Activated CD4-positive, alpha-beta T cell treated with anti-CD3 and anti-CD28 coated beads, Interleukin-2, amount 10 ng/mL, durations not matched to agents 7 days and 5 days (primary cell): ENCODE measurements at regions not wholly inside any gene's neighbourhood (a gene's known extent, or its start where the extent isn't known, plus 50 kb on each side); places are given as distances from the start of the nearest gene placed in this dataset.

Experiments
- CTCF ChIA-PET: fragments of 350-600 bp; sonication (Branson Sonifier 250); formaldehyde crosslinking; loops from one replicate; lab custom pipeline; 2021; ENCODE audit warnings: antibody characterized with exemption; lab: Charles Lee
- POLR2A ChIA-PET: fragments of 350-600 bp; sonication (Branson Sonifier 250); formaldehyde crosslinking; loops from one replicate; lab custom pipeline; 2021; ENCODE audit warnings: antibody characterized with exemption; lab: Charles Lee
- DNase-seq: peaks from one replicate; pipeline ENCODE4 v3.0.0-alpha.2; 2020
- H3K27ac Mint-ChIP-seq: one replicate; pipeline ENCODE4 v1.8.0; 2021; ENCODE audit warnings: mild to moderate bottlenecking, moderate library complexity, mixed read lengths
- H3K27me3 Mint-ChIP-seq: one replicate; pipeline ENCODE4 v1.8.0; 2021; ENCODE audit warnings: mixed read lengths
- H3K36me3 Mint-ChIP-seq: one replicate; pipeline ENCODE4 v1.8.0; 2021; ENCODE audit warnings: low read depth, mixed read lengths
- H3K4me1 Mint-ChIP-seq: one replicate; pipeline ENCODE4 v1.8.0; 2021; ENCODE audit warnings: mixed read lengths
- H3K4me3 Mint-ChIP-seq: one replicate; pipeline ENCODE4 v1.8.0; 2021; ENCODE audit warnings: mild to moderate bottlenecking, moderate library complexity, mixed read lengths
- H3K9me3 Mint-ChIP-seq: one replicate; pipeline ENCODE4 v1.8.0; 2021; ENCODE audit warnings: mixed read lengths

DNA sequence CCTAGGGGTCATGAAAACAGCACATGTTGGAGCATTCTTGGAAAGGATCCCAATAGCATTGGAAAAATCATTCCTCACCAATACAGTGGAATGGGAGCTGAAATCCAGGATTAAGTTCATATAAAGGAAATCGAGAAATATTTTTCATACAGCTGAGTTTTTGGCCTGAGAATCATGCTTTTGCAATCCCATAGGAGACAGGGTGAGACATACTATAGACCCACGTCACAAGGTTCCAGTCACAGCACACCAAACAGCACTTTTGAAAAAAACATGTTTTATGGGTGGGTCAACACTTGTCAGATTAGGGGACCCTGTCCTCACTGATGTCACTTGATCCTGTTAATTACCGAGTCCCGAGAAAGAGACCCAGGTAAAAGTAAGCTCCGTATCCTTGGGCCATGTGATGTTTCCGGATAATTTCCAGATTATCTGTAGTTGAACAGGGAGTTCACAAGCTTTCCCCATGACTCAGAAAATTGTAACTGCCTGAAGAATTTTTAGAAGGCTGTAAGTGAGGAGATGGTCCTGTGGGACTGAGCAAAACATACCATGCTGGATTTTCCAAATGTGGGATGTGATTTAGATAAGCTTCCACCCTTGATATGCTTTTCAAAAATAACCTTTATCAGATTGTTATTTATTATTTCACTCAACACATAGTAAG, 80.9 kb upstream of the TLR3 start:
- no peak overlapping the region for H3K4me3 Mint-ChIP-seq
- H3K27me3 Mint-ChIP-seq, result peaks cover 4% of the 10 kb centered on the region
- H3K9me3 Mint-ChIP-seq, result peaks cover 2% of the 10 kb centered on the region
- CTCF ChIA-PET, result no interaction called here
- no peaks in the 10 kb centered on the region for H3K36me3 Mint-ChIP-seq
- POLR2A ChIA-PET, result no interaction called here
- DNase-seq, result no peak
- H3K4me1 Mint-ChIP-seq, result no peaks in the 10 kb centered on the region
- no peak overlapping the region for H3K27ac Mint-ChIP-seq

- ChIA-PET CTCF (no interaction called here), POLR2A (no interaction called here)
- Mint-ChIP-seq H3K9me3 (peaks cover 2% of the 10 kb centered on the region), H3K27me3 (no peaks in the 10 kb centered on the region), H3K4me3 (no peak overlapping the region), H3K4me1 (no peaks in the 10 kb centered on the region), H3K27ac (no peak overlapping the region), H3K36me3 (no peaks in the 10 kb centered on the region)
- DNase-seq, result no peak
Measured at GRCh38 chr4:185991770-185992169, 77.2 kb upstream of the TLR3 start.

DNA sequence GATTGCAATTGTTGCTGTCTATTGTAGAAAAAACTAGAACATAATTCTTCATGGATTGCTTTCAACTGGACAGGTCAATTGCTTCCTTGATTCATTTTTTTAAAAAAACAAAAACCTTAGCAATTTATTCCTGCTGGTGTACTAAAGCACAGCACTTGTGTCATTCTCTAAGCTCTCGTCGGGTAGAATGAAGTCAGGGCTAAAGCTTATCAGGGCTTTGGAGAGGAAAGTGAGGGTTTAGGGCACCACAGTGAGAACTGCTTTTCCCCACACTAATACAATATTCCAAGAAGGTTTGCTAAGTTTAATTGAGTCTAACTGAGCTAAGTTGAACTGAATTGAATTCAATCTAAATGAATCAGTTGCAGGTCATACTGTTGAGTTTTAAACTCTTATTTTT, 76.4 kb upstream of the TLR3 start:
- no peak for DNase-seq
- H3K4me1 Mint-ChIP-seq, result no peaks in the 10 kb centered on the region
- POLR2A ChIA-PET, result no interaction called here
- H3K36me3 Mint-ChIP-seq, result no peaks in the 10 kb centered on the region
- H3K9me3 Mint-ChIP-seq, result peaks cover 2% of the 10 kb centered on the region
- H3K27me3 Mint-ChIP-seq, result no peaks in the 10 kb centered on the region
- H3K4me3 Mint-ChIP-seq, result no peak overlapping the region
- CTCF ChIA-PET, result no interaction called here
- no peak overlapping the region for H3K27ac Mint-ChIP-seq

GRCh38 chr4:185993328-185993973, 75.5 kb upstream of the TLR3 start:
- Mint-ChIP-seq H3K36me3 (no peaks in the 10 kb centered on the region), H3K27ac (no peak overlapping the region), H3K4me1 (no peaks in the 10 kb centered on the region), H3K27me3 (no peaks in the 10 kb centered on the region), H3K4me3 (no peak overlapping the region), H3K9me3 (peaks cover 2% of the 10 kb centered on the region)
- POLR2A ChIA-PET, result no interaction called here
- CTCF ChIA-PET, result no interaction called here
- no peak for DNase-seq

GRCh38 chr4:185994750-185995149, 74.2 kb upstream of the TLR3 start:
- H3K36me3 Mint-ChIP-seq, result no peaks in the 10 kb centered on the region
- CTCF ChIA-PET, result no interaction called here
- peaks cover 2% of the 10 kb centered on the region for H3K9me3 Mint-ChIP-seq
- POLR2A ChIA-PET, result no interaction called here
- no peak overlapping the region for H3K27ac Mint-ChIP-seq
- no peak overlapping the region for H3K4me3 Mint-ChIP-seq
- DNase-seq, result no peak
- H3K27me3 Mint-ChIP-seq, result no peaks in the 10 kb centered on the region
- H3K4me1 Mint-ChIP-seq, result no peaks in the 10 kb centered on the region

DNA sequence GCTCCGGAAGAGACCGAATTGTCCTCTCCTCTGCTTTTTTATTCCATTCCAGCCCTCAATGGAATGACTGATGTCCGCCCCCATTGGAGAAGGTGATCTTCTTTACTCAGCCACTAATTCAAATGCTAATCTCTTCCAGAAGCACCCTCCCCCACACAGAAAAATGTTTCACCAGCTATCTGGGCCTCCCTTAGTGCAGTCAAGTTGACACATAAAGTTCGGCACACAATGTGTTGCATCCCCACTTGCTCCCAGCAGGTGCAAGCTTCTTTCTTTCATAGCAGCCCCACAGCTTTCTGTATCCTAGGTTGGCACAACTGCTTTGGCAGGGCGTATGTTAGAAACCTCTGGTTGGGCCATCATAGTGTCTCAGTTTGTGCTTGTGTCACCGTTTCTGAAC, 73.3 kb upstream of the TLR3 start:
- ChIA-PET CTCF (no interaction called here), POLR2A (no interaction called here)
- no peak overlapping the region for H3K4me3 Mint-ChIP-seq
- H3K36me3 Mint-ChIP-seq, result no peaks in the 10 kb centered on the region
- no peak overlapping the region for H3K27ac Mint-ChIP-seq
- DNase-seq, result no peak
- no peaks in the 10 kb centered on the region for H3K4me1 Mint-ChIP-seq
- H3K9me3 Mint-ChIP-seq, result peaks cover 2% of the 10 kb centered on the region
- H3K27me3 Mint-ChIP-seq, result no peaks in the 10 kb centered on the region

DNA sequence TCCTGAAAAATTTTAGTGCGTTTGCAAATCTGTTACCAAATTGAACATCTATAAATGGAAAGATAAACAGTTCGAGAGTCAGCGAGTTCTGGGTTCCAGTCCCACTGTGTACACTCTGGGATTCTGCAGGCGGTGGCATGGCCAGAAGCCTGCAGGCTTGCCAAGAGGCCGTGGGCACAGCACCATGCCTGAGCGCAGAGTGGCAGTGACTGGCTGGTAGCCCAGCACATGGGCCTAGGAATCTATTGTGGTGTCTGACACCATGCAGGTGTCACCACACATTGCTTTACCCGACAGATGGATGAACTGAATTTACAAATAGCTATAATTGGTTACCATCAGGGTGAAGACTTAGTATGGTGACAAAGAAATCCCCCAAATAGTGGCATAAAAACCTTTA, 71.7 kb upstream of the TLR3 start:
- CTCF ChIA-PET, result no interaction called here
- Mint-ChIP-seq H3K27me3 (no peaks in the 10 kb centered on the region), H3K9me3 (peaks cover 2% of the 10 kb centered on the region), H3K36me3 (no peaks in the 10 kb centered on the region), H3K4me3 (no peak overlapping the region), H3K27ac (no peak overlapping the region), H3K4me1 (no peaks in the 10 kb centered on the region)
- POLR2A ChIA-PET, result no interaction called here
- no peak for DNase-seq

GRCh38 chr4:185998791-185999190, 70.2 kb upstream of the TLR3 start:
- Mint-ChIP-seq H3K36me3 (no peaks in the 10 kb centered on the region), H3K27ac (no peak overlapping the region), H3K4me1 (no peaks in the 10 kb centered on the region), H3K27me3 (no peaks in the 10 kb centered on the region), H3K9me3 (peaks cover 2% of the 10 kb centered on the region), H3K4me3 (no peak overlapping the region)
- DNase-seq, result no peak
- POLR2A ChIA-PET, result no interaction called here
- CTCF ChIA-PET, result no interaction called here

DNA sequence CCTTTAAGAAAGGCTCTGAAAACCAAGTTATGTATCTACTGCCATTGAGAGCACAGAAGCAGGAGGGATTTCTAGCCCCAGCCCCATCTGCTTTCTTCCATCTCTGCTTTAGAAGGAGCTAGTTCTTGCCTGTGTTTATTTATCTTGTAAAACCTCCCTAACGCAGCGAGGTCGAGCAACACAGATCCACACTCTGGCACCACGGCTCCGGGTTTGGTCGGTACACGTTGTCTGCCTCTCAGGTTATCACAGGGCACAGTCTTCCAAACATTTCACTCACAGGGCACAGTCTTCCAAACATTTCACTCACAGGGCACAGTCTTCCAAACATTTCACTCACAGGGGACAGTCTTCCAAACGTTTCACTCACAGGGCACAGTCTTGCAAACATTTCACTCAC, 69.7 kb upstream of the TLR3 start:
- H3K27me3 Mint-ChIP-seq, result no peaks in the 10 kb centered on the region
- H3K4me1 Mint-ChIP-seq, result no peaks in the 10 kb centered on the region
- POLR2A ChIA-PET, result no interaction called here
- H3K4me3 Mint-ChIP-seq, result no peak overlapping the region
- no peak for DNase-seq
- no peak overlapping the region for H3K27ac Mint-ChIP-seq
- H3K36me3 Mint-ChIP-seq, result no peaks in the 10 kb centered on the region
- peaks cover 2% of the 10 kb centered on the region for H3K9me3 Mint-ChIP-seq
- CTCF ChIA-PET, result no interaction called here

- ChIA-PET CTCF (no interaction called here), POLR2A (no interaction called here)
- H3K36me3 Mint-ChIP-seq, result no peaks in the 10 kb centered on the region
Measured at GRCh38 chr4:186002853-186003252, 66.1 kb upstream of the TLR3 start.

GRCh38 chr4:186003746-186004145, 65.2 kb upstream of the TLR3 start:
- no peak overlapping the region for H3K27ac Mint-ChIP-seq
- H3K4me1 Mint-ChIP-seq, result no peaks in the 10 kb centered on the region
- ChIA-PET CTCF (no interaction called here), POLR2A (no interaction called here)
- peaks cover 4% of the 10 kb centered on the region for H3K27me3 Mint-ChIP-seq
- H3K36me3 Mint-ChIP-seq, result no peaks in the 10 kb centered on the region
- no peak for DNase-seq
- H3K9me3 Mint-ChIP-seq, result no peaks in the 10 kb centered on the region
- no peak overlapping the region for H3K4me3 Mint-ChIP-seq

More at GRCh38 chr4:186002853-186003252, 66.1 kb upstream of the TLR3 start:
- no peak overlapping the region for H3K27ac Mint-ChIP-seq
- H3K27me3 Mint-ChIP-seq, result peaks cover 4% of the 10 kb centered on the region
- no peaks in the 10 kb centered on the region for H3K4me1 Mint-ChIP-seq
- no peak for DNase-seq
- no peak overlapping the region for H3K4me3 Mint-ChIP-seq
- H3K9me3 Mint-ChIP-seq, result no peaks in the 10 kb centered on the region

- Mint-ChIP-seq H3K9me3 (no peaks in the 10 kb centered on the region), H3K27me3 (peaks cover 4% of the 10 kb centered on the region), H3K4me1 (no peaks in the 10 kb centered on the region), H3K4me3 (no peak overlapping the region), H3K27ac (no peak overlapping the region), H3K36me3 (no peaks in the 10 kb centered on the region)
- POLR2A ChIA-PET, result no interaction called here
- CTCF ChIA-PET, result no interaction called here
- no peak for DNase-seq
Measured at GRCh38 chr4:186008057-186008456, 60.9 kb upstream of the TLR3 start.

DNA sequence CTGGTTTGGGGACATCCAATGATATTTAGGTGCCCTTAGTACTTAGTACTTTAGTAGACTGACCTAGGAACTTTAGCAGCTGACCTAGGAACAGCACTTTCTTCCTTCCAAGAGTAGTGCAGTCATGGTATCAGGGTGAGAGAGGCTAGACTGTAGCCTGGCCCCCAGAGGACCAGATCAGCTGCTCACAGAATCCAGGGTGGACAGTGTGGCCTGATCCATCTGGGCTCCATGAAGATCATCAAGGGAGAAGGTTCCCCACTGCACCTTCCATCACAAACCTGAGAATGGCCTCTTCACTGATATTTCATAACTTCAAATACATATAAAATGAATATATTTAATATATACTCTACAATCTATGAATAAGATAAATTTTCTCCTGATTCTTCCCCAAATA, 59.0 kb upstream of the TLR3 start:
- Mint-ChIP-seq H3K27ac (no peak overlapping the region), H3K9me3 (no peaks in the 10 kb centered on the region), H3K4me3 (no peak overlapping the region), H3K4me1 (no peaks in the 10 kb centered on the region), H3K36me3 (no peaks in the 10 kb centered on the region), H3K27me3 (peaks cover 5% of the 10 kb centered on the region)
- no peak for DNase-seq
- ChIA-PET POLR2A (no interaction called here), CTCF (no interaction called here)

DNA sequence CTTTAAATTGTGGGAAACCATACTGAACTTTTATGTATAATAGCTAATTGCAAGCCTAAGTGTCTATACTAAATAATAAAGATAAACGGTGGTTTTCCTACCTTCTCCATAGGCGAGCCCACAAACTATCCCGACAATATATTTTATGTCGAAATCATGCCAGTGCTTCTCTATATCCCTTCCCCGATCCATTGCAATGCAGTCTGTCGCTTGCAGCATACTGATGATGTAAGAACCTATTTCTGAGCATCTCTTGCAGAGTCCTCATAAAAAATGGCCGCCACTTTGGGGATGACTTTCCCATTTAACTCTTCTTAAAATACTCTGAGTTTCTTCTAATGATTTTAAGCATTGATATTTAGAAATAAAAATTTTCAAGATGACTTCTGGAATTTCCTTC, 58.1 kb upstream of the TLR3 start:
- H3K9me3 Mint-ChIP-seq, result no peaks in the 10 kb centered on the region
- H3K27ac Mint-ChIP-seq, result no peak overlapping the region
- CTCF ChIA-PET, result no interaction called here

More for the DNA sequence above, 58.1 kb upstream of the TLR3 start:
- H3K4me3 Mint-ChIP-seq, result no peak overlapping the region
- H3K27me3 Mint-ChIP-seq, result peaks cover 5% of the 10 kb centered on the region
- no peaks in the 10 kb centered on the region for H3K4me1 Mint-ChIP-seq
- DNase-seq, result no peak
- POLR2A ChIA-PET, result no interaction called here
- H3K36me3 Mint-ChIP-seq, result no peaks in the 10 kb centered on the region
